DOHH2 (cell line): ENCODE measurements at regions not wholly inside any gene's neighbourhood (a gene's known extent, or its start where the extent isn't known, plus 50 kb on each side); places are given as distances from the start of the nearest gene placed in this dataset.

ENCODE experiments used
- CTCF ChIP-seq: fragments of 200-600 bp; sonication (generic); IDR thresholded peaks from one replicate; pipeline ENCODE4 v1.5.1; 2014; ENCODE audit warnings: antibody characterized with exemption, mild to moderate bottlenecking, low read depth, low read length; ENCODE audit not compliant: poor library complexity, severe bottlenecking
- EZH2phosphoT487 ChIP-seq: fragments of 200-600 bp; sonication (generic); IDR thresholded peaks from 2 replicates; pipeline ENCODE4 v1.6.1; 2017; ENCODE audit warnings: borderline replicate concordance, mild to moderate bottlenecking, antibody characterized with exemption, low read length, moderate library complexity, mixed read lengths

- TF ChIP-seq CTCF (no peak), EZH2phosphoT487 (no peak)
These were observed 153.3 kb upstream of the FOXD3 start for GRCh38 chr1:63169057-63169456.
